ENCODE measurements at regions not wholly inside any gene's neighbourhood (a gene's known extent, or its start where the extent isn't known, plus 50 kb on each side); places are given as distances from the start of the nearest gene placed in this dataset.

DNA sequence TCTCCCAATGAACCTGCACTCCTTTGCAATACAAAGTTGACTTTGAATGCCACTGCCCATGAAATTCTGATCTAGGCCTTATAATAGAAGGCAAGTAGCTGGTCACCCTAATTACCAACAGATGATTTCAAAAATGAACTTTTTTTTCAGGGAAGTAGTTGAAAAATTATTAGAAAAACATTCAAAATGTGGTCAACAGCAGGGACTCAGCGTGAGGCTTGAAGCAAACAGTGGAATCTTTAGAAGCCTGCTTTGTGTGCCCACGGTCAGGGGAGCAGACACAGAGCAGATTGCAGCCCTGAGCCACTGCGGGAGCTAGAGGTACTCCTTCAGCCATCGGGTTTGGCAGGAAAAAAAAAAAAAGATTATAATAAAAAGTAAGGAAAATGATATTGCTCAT lies 87.1 kb upstream of the HEY2 start:
- no peak for DNase-seq

DNA sequence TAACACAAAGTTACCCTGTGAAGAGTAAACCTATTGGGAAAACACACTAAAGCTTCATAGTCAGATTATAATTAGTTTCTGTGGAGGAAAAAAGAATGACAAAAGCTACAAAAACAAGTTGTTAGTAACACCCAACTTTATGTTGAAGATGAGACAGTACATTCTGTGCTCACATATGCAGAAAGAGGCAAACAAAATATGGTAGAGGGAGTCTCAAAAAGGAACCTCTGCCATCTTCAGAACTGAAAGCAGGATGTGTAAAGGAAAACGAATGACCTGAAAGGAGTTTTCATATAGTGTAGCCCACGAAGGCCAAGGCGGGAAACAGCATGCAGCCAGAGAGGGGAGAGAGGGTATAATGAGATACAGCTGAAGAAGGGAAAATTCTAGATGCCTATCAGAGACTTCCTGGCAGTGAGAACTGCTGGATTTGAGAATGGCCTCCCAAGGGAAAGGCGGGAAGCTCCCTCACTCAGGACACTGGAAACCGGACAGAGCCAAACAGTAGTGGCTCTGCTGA lies 84.1 kb upstream of the HEY2 start:
- no peak for DNase-seq

DNA sequence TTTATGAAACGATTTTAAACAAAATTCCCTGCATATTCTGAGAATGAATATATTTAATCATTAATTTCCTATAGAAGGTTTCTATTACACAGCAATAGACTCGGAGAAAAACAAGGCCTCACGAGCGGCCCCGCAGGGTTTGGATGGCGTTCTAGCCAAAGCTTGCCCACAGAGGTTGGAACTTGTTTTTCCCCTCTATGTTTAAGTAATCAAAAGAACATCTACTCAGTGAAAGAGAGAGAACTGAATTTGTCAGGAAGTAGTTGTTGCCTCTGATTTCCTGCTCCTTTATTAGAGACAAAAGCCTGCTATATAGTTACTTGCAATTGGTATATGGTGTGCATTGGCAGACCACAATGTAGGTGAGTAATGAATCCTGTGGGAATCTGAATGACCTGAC lies 82.1 kb upstream of the HEY2 start:
- DNase-seq: no peak

DNA sequence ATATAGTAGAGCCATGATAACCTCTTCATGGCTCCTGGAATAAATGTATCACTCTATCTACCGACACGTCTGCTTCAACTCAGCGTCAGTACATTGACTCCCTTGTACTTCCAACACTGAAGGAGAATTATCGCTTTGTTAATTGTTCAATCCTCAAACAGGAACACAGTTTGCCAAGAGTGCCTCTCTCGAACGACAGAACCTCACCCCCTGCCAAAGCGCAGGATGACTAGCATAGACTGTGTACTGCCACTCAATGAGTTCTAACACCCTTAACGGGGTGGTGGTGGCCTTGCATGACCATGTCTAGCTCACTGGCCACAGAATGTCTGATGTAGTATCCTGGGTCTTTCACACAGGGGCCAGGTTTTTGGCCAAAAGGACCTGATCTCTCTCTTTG lies 81.4 kb upstream of the HEY2 start:
- DNase-seq: no peak

DNA sequence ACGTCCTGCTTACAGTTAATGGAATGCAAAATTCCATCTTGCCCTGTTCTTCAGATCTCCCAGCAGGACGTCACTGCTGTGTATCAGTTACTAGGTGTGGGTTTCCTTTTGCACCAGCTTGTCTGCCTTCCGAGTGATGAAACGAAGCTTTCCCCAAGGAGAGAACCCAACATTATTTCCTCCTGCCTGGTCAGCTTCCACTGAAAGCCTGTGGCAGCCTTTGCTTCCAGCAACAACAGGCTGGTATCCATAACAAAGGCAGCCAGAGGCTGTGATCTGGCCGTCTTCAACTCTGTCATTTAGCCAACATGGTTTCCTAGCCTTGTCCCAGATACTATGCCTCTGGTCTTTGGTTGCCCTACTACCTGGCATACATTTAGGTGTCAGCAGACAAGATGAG lies 78.9 kb upstream of the HEY2 start:
- no peak for DNase-seq

DNA sequence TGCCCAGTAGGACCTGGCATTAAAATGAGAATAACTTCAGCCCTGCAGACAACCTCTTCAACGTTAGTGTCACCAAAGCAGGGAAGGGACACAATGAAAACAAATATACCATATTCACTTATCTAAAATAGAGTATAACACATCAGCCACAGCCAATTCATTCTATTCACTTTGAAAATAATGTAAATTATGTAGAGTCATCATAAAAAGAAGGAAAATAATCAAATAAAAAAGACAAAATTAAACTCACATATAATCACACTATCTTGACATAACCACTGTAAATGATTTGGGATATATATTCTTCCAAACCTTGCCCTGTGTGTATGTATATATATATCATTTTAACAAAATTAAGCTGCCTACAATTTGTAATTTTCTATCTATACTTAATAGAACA lies 78.1 kb upstream of the HEY2 start:
- DNase-seq: no peak

DNA sequence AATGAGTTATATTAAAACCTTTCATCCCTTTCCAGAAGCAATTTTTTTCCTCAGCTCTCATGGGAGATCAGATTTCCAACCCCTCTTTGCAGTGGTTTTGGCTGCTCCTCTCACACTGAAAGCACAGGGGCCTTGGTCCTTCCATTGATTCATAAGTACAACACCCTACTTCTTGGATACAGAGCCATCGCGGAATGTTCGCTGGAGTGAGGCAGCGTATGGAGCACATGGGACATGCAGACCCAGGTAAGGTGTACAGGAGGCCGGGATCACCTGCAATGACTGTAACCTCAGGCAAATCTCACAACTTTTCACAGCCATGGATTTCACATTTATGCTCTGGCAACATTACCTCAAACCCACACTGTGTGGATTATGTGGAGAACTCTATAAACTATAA lies 75.2 kb upstream of the HEY2 start:
- no peak for DNase-seq

DNA sequence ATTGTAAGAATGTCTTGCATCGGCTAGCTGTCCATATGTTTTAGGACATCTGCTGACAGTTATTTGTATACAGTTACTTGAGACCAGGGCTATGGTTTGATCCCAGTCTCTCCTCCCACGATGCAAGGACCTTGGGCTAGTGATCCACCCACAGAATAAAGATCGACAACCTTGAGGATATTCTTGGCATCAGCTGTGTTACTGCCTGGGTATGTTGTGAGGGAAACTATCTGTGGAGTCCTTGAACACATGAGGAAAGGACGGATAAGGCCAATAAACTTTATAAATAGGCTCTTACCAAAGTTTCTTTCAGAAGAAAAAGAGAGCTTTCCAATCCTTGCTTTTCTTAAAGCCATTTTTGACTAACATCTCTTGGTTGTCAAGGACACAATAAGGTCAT lies 70.8 kb upstream of the HEY2 start:
- no peak for DNase-seq

DNA sequence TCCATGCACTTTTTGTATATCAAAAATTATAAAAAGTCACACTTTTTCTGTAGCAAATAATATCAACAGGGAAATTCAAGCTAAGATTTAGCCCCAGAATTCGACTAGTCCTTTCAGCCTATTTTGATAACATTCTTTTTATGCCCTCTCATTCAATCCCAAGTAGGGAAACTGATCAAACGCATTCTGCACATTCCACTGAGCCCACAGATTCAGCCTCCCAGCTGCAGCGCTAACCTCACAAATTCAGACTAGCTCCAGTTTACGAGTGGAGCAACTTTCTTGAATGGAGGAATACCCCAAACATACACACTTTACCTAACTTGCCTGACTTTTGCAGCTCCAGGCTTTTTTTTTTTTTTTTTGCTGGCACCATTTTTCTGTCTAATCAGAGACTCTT lies 70.3 kb upstream of the HEY2 start:
- no peak for DNase-seq

DNA sequence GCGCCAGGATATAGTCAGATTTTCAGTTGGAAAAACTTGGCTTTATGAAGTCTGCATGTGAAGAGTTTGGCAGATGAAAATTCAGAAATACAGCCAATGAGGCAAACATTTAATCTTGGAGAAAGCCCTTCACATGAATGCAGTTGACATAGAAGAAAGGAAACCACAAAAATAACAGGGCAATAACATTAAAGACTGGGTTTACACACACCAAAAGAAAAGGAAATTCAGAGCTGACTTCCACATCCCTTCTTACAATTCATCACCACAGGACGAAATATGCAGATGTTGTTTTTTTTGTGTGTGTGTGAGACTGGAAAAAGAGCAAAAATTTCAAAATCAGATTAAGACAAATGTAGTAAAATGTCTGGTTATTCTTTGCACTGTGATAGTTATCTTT lies 69.8 kb upstream of the HEY2 start:
- no peak for DNase-seq

DNA sequence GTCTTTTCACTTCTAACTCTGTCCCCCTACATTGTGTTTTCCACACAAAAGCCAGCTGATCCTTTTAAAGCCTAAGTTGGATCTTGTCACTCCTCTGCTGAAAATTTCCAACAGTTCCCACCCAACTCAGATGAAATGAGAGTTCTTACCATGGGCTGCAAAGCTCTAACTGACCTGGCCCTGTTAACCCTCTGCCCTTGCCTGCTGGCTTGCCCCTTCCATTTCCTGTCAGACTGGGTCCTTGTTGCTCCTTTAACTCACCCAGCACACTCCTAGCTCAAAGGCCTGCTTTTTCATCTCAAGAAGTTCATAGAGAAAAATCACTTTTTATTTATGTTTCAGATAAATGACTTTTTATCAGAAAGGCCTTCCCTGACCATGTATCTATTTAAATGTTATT lies 66.5 kb upstream of the HEY2 start:
- no peak for DNase-seq

DNA sequence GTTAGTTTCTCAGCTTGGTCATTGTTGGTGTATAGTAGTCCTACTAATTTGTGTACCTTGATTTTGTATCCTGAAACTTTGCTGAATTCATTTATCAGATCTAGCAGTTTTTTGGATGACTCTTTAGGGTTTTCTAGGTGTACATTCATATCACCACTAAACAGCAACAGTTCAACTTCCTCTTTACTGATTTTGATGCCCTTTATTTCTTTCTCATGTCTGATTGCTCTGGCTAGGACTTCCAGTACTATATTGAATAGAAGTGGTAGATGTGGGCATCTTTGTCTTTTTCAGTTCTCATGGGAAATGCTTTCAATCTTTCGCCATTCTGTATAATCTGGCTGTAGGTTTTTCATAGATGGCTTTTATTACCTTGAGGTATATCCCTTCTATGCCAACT lies 61.3 kb upstream of the HEY2 start:
- no peak for DNase-seq

DNA sequence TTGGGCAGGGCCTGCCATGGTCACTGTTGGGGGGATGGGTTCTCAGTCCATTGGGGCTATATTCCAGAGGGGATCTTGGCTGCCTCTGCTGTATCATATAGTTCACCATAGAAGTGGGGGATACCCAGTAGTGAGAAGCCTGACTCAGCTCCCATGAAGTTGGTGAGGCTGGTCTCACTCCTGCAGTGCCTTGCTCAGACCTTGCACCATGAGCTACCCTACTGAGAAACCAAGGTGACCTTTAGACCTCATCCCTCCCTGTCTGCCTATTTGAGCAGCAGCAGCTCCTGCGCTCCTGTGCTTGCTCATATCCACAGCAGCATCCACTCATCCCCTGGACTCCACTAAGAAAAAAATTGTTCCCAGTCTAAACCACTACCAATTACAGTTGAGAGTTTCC lies 56.0 kb upstream of the HEY2 start:
- no peak for DNase-seq

DNA sequence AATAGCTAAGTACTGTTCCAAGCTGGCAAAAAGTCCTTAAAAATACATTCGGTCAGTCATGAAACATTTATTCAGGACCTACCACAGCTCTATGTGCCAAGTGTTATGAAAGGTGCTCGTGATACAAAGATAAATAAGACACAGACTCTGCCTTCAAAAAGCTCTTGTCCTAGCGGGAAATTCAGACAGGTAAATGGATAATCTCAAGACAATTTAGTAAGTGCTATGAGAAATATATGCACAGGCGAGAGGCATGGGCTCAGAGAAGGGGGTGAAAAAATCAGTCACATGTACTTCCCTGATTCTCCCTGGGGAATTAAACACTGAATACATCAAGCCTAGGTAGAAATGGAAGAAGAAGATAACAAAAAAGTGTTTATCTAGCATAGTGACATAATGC lies 49.8 kb upstream of the HEY2 start:
- no peak for DNase-seq
